ENCODE measurements at regions not wholly inside any gene's neighbourhood (a gene's known extent, or its start where the extent isn't known, plus 50 kb on each side); places are given as distances from the start of the nearest gene placed in this dataset.

DNA sequence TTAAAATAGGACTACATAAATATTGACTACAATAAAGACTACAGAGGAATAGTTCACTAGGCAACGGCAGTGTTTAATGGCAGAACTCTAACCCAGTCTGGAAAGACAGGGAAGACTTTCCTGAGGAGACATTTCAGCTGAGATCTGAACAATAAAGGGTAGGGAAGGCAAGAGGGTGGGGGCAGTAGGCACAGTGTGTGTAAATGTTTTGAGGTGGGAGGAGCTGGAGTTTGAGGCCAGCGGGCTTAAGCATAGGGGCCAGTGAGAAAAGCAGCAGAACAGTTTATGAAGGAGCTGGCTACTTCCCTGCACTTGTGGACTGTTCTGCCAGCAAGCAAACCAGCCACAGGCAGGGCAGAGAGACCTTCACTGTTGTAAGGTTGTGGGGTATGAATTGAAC, 76.6 kb upstream of the UGP2 start:
- in situ Hi-C loops (cut with MboI; ENCODE audit: low pct_unique_long_range_greater_than_20kb, low sequenced_read_pairs): no loop called here
- DNase-seq: no peak

DNA sequence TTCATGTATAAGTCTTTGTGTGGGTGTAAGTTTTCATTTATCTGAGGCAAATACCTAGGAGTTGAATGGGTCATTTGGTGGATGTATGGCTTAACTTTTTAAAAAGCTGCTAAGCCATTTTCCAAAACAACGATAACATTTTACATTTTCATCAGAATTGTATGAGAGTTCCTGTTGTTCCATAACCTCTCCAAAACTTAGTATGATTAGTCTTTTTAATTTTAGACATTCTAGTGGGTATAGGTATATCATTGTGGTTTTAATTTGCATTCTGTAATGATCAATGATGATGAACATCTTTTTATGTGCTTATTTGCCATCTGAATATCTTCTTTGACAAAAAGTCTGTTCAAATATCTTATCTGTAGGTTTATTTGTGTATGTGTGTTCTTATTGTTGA, 74.4 kb upstream of the UGP2 start:
- DNase-seq: no peak
- in situ Hi-C loops (cut with MboI; ENCODE audit: low pct_unique_long_range_greater_than_20kb, low sequenced_read_pairs): no loop called here

DNA sequence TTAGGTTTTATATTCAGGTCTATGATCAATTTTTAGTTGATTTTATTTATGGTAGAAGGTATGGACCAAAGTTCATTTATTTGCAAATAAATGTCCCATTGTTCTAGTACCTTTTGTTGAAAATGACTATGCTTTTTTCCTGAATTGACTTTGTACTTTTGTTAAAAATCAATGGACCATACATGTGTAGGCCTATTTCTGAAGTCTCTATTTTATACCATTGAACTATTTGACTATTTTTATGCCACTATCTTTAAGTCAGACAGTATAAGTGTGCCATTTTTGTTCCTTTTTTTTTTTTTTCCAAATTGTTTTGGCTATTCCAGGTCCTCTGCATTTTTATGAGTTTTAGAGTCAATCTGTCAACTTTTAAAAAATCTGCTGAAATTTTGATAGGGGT, 73.6 kb upstream of the UGP2 start:
- in situ Hi-C loops (cut with MboI; ENCODE audit: low pct_unique_long_range_greater_than_20kb, low sequenced_read_pairs): no loop called here
- no peak for DNase-seq

DNA sequence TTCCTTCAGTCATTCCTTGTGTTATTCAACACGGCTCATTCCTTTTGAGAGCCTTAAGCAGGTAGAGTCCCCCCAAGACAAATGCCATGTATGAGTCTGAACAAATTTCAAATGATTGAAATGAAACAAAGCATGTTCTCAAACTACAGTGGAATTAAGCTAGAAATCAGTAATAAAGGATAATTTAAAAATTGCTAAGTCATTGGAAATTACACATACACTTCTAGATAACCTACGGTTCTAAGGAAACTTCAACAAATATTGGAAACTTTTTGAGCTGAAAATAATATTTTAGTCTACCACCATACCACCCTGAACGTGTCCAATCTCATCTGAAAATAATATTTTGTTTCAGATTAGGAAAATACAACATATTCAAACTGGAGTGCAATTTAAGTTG, 71.8 kb upstream of the UGP2 start:
- DNase-seq: no peak
- in situ Hi-C loops (cut with MboI; ENCODE audit: low pct_unique_long_range_greater_than_20kb, low sequenced_read_pairs): no loop called here

DNA sequence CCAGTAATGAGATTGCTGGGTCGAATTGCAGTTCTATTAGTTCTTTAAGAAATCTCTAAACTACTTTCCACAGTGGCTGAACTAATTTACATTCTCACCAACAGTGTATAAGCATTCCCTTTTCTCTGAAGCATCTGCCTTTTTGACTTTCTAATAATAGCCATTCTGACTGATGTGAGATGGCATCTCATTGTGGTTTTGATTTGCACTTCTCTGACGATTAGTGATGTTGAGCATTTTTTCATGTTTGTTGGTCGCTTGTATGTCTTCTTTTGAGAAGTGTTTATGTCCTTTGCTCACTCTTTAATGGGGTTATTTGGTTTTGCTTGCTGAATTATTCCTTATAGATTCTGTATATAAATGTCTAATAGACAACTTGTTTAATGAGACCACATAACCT, 69.6 kb upstream of the UGP2 start:
- no peak for DNase-seq
- in situ Hi-C loops (cut with MboI; ENCODE audit: low pct_unique_long_range_greater_than_20kb, low sequenced_read_pairs): no loop called here

DNA sequence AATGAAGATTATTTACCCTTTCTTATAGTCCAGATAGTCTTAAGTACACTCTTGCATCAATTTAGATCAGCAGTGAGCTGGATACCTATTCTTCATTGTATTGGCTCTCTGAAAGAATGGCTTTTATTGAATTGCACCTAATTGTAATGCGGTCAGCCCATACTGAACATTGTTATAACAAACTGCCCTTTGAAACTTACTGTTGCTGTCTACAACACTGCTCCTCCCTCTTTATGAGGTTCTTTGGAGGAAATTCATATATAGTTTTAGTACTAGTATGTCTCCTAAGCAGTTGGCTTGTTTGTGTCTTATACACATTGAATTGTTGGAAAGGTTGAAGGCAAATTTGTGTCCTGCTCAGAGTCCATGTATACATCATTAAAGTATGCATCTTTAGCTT, 66.5 kb upstream of the UGP2 start:
- no peak for DNase-seq
- in situ Hi-C loops (cut with MboI; ENCODE audit: low pct_unique_long_range_greater_than_20kb, low sequenced_read_pairs): no loop called here

DNA sequence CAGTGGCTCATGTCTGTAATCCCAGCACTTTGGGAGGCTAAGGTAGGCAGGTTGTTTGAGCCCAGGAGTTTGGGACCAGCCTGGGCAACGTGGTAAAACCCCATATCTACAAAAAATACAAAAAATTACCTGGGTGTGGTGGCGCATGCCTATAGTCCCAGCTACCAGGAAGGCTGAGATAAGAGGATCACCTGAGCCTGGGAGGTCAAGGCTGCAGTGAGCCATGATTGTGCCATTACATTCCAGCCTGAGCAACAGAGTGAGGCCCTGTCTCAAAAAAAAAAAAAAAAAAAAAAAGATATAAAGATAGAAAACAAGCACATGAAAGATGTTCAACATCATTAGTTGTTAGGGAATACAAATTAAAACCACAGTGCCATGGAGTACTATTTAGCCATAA, 65.3 kb upstream of the UGP2 start:
- DNase-seq: no peak
- in situ Hi-C loops (cut with MboI; ENCODE audit: low pct_unique_long_range_greater_than_20kb, low sequenced_read_pairs): no loop called here

DNA sequence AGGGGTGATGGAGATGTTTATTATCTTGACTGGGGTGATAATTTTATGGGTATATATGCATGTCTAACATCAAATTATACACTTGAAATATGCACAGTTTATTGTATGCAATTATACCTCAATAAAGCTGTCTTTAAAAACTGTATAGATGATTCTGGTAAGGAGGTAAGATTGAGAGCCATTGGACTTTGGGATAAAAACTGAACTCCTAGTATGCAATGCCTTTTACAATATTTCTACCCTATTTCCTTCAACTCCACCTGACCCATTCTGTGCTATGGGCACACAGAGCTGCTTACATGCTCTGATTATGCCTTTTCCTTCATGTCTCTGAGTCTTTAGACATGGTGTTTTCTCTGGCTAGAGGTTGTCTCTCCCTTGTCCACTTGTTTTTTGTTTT, 63.9 kb upstream of the UGP2 start:
- in situ Hi-C loops (cut with MboI; ENCODE audit: low pct_unique_long_range_greater_than_20kb, low sequenced_read_pairs): no loop called here
- no peak for DNase-seq

DNA sequence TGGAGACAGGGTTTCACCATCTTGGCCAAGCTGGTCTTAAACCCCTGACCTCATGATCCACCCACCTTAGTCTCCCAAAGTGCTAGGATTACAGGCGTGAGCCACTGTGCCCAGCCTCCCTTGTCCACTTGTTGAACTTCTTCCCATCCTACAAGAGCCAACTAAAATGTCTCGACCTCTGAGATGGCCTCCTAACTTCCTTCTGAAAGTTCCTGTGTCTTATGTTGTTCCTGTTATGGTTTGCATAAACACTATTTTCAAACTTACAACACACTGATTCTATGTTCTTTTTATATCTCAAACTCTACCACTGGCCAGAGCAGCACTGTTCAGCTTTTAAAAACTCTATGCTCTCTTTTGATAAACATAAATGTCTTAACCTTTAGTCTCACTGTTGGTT, 63.3 kb upstream of the UGP2 start:
- no peak for DNase-seq

DNA sequence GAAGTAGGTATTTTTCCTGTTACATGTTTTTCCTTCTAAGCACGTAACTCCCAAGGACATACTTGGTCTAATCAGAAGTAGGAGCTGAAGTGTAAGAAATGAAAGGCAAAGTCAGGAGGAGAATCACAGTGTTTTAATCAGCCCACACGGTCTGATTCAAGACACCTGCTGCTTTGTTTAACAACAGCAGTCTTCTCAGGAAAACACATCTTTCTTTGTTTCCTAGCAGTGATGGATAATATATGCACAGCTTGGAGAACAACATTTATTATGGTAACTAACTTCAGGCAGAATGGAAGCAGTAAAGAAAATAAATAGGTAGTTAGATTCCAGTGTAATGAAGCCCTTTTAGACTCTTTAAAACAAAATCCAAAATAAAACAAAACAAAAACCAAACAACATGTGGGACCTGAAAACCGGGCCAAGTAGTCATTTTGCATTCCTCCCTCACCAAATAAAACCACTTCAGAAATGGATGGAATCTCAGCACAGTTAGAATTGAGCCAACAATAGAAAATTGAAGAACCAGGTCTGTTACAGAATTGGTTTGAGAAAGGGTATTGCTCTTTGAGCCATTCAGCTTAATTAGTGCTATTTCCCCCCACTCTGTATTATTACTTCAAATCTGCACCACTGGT, 61.1 kb upstream of the UGP2 start:
- DNase-seq: no peak

More for the DNA sequence above, 63.3 kb upstream of the UGP2 start:
- in situ Hi-C loops (cut with MboI; ENCODE audit: low pct_unique_long_range_greater_than_20kb, low sequenced_read_pairs): no loop called here

DNA sequence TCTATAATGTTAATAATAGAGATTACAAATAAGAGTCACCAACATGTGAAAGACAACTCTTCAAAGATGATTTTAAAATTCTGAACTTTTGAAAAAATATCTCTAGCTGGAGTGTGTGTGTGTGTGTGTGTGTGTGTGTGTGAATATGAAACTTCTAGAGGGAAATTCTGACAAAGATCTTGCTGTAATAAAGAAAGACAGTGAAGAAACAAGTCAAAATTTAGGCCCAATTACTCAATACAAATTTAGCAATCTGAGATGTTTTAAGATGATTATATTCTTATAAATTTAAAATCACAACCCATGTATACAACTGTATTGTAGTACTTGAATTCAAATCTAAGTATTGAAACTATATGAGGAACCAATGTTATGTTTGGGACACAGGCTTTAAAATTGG, 57.2 kb upstream of the UGP2 start:
- no peak for DNase-seq
- in situ Hi-C loops (cut with MboI; ENCODE audit: low pct_unique_long_range_greater_than_20kb, low sequenced_read_pairs): no loop called here

More for the DNA sequence above, 61.1 kb upstream of the UGP2 start:
- in situ Hi-C loops (cut with MboI; ENCODE audit: low pct_unique_long_range_greater_than_20kb, low sequenced_read_pairs): no loop called here

DNA sequence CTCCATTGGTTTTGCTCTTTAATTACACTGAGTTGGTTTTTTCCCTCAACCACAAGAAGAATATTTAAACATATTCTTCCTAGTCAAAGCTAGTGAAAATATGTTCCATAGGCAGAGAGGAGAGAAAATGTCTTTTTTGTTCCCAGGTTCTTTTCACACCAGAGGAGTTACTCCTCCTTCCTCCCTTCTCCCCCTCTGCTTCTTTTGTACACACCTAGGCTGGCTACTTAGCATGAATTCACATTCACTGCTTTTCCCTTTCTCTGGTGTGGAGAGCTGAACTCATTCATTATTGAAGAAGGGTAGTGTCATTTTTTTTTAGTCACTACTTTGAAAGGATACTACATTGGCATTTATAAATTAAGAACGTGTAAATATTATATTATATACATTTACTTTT, 56.6 kb upstream of the UGP2 start:
- in situ Hi-C loops (cut with MboI; ENCODE audit: low pct_unique_long_range_greater_than_20kb, low sequenced_read_pairs): no loop called here
- DNase-seq: no peak

DNA sequence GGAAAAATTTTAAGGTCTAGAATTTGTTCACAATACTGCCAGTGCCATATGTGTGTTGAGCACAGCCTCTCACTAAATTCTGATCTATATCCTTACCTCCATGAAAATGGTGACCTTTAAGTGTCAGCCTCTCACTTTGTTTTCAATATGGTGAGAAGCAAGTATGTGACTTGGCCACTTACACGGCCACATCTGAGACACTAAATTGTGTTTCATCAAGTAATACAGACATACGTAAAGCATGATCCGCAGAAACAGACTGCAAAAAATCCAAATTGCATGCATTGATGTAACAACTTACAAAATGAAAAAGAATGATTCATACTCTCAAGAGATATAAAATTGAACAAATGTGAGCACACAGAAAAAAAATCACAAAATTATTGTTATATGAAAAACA, 55.2 kb upstream of the UGP2 start:
- in situ Hi-C loops (cut with MboI; ENCODE audit: low pct_unique_long_range_greater_than_20kb, low sequenced_read_pairs): no loop called here

DNA sequence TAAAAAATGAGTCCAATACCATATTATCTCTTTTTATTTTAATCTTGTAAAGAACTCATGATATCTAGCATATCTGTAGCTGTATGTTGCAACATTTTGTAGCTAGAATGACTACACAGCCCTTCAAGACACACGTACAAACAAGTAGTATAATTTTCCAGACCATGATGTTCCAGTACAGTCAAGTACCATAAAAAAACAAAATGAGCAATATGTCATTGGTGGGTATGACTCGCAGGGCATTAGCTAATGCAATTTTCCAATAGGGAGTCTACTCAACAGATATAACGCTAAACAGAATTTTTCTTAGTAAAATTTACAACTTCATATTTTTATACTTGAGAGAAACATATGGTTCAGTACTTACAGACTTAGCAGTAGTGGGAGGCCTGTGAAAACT, 53.6 kb upstream of the UGP2 start:
- DNase-seq: no peak
- in situ Hi-C loops (cut with MboI; ENCODE audit: low pct_unique_long_range_greater_than_20kb, low sequenced_read_pairs): no loop called here

More for the DNA sequence above, 55.2 kb upstream of the UGP2 start:
- no peak for DNase-seq

DNA sequence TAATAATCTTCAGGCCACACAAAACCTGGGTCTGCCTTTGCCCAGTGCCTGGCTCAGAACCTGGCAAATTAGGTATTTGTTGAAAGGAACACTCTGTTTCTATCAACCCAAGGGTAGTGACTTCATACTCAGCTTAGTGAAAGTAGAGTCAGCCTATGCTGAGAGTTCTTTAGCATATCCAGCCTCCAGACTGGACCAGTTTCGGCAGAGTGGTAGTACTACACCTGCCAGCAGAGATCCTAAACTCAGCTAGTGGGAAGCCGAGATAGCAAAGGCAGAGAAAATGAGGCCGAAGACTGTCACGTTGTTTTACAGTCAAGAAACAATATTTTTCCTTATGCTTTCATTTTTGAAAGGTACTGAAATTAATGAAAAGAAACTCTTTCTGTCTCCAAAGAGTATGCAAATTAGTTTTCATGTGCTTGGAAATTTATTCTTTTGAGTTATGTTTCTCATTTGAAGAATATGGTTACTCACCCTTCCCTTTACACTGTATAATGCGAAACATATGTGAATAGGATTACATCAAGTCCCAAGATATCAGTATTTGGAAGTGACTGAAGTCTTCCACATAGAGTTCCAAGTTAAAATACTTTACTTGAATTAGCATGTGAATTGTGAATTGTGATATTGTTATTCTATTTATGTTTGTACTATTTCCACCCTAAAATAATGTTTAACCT, 52.2 kb upstream of the UGP2 start:
- DNase-seq: no peak

DNA sequence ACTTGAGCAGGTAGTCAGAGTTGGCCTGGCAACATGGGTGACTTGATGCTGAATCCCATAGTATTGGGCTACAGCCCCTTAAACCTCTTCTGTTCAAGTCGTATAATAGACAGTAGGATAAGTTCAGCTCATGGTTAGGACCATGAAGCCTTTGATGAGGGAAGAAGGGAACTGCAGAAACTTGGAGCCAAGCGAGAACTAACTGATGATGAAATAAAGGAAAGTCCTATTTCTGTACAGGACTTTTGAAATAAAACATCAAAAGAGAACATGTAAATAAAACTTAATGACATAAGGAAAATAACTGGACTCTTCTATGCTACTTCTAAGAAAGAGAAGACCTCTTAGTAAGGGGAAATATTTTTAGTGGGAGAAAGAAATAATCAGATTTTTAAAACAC, 51.2 kb upstream of the UGP2 start:
- no peak for DNase-seq
- in situ Hi-C loops (cut with MboI; ENCODE audit: low pct_unique_long_range_greater_than_20kb, low sequenced_read_pairs): no loop called here

More for the DNA sequence above, 52.2 kb upstream of the UGP2 start:
- in situ Hi-C loops (cut with MboI; ENCODE audit: low pct_unique_long_range_greater_than_20kb, low sequenced_read_pairs): no loop called here

DNA sequence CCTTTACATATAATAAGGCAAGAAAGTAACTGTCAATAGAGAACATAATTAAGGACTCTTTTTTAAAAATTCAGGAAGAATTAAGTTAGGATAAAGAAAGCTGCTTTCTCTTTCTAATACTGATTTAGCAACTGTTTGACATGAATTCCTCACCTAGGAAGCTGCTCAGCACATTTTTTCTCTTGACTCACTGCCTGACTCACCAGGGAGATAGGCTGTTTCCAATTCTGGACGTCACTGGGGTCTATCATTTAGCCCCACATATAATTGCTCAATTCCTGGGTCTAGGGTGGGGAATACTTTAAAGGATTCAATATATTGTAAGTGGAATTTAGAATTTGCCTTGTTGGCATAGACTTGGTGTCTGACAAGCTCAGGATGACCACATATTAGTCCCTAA, 50.8 kb upstream of the UGP2 start:
- DNase-seq: no peak
- in situ Hi-C loops (cut with MboI; ENCODE audit: low pct_unique_long_range_greater_than_20kb, low sequenced_read_pairs): no loop called here

DNA sequence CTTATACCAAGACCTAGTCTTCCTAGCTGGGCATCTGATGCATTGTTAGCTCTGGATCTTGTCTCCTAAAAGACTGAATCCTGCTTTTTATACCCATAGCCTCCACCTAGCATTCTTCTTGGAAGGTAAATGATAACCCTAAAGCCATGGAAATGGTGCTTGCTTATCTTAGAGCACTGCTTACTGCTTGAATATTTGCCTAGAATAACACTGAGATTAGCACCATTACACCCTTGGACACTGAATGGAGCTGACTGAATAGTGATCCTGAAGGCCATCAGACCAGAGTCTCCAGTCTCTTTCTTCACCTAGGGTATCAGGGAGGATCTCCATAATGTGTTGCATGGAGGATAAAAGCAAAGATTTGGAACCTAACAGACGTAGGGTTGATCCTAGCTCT, 50.3 kb upstream of the UGP2 start:
- DNase-seq: no peak
- in situ Hi-C loops (cut with MboI; ENCODE audit: low pct_unique_long_range_greater_than_20kb, low sequenced_read_pairs): no loop called here
